SK-N-SH (cell line): ENCODE measurements at regions not wholly inside any gene's neighbourhood (a gene's known extent, or its start where the extent isn't known, plus 50 kb on each side); places are given as distances from the start of the nearest gene placed in this dataset.

Experiments
- CTCF ChIA-PET: fragments of 300-600, 350-600 bp; formaldehyde crosslinking; extraction: SDS; loops from one replicate; lab custom pipeline; 2021; lab: Yijun Ruan, JAX
- POLR2A ChIA-PET: fragments of 350-600 bp; sonication (Branson Sonifier 250); formaldehyde crosslinking; extraction: SDS; loops from one replicate; lab custom pipeline; 2020; ENCODE audit warnings: antibody characterized with exemption, inconsistent platforms; lab: Yijun Ruan, JAX
- DNase-seq: peaks from one replicate; pipeline ENCODE4 v3.0.0; 2012
- H2AFZ ChIP-seq: fragments of 200-600 bp; sonication (generic); 2 replicates; pipeline ENCODE4 v1.8.1; 2016; ENCODE audit warnings: antibody characterized with exemption, mild to moderate bottlenecking, low read depth
- H3F3A ChIP-seq: fragments of 200-600 bp; sonication (generic); replicated peaks from 2 replicates; pipeline ENCODE3; 2016; ENCODE audit warnings: antibody characterized with exemption, mild to moderate bottlenecking; ENCODE audit not compliant: insufficient read depth
- H3K27ac ChIP-seq, 2 experiments: fragments of 200-500 bp in 1 of 2; fragments of 200-600 bp in 1 of 2; sonication (Bioruptor generic) in 1 of 2; sonication (generic), shearing (Covaris generic) in 1 of 2; 2 replicates each; pipeline versions ENCODE4 v1.5.1 to v1.6.1; 2014 to 2016; ENCODE audit warnings: low read depth in 2 of 2, inconsistent platforms in 1 of 2, low read length in 1 of 2, mild to moderate bottlenecking in 1 of 2, mixed read lengths in 1 of 2
- H3K27me3 ChIP-seq: fragments of 200-600 bp; sonication (generic), shearing (Covaris generic); 2 replicates; pipeline ENCODE4 v1.6.1; 2016; ENCODE audit warnings: mixed run types; ENCODE audit not compliant: insufficient read depth
- H3K36me3 ChIP-seq, 2 experiments: fragments of 200-500 bp in 1 of 2; fragments of 200-600 bp in 1 of 2; sonication (Bioruptor generic) in 1 of 2; sonication (generic) in 1 of 2; replicated peaks in 1 of 2; 2 replicates each; pipeline versions ENCODE3 to v1.5.1; 2014 to 2016; ENCODE audit warnings: low read length in 1 of 2, mild to moderate bottlenecking in 1 of 2; ENCODE audit not compliant: insufficient read depth in 2 of 2, control insufficient read depth in 1 of 2
- H3K4me1 ChIP-seq, 2 experiments: fragments of 200-500 bp in 1 of 2; fragments of 200-600 bp in 1 of 2; sonication (Bioruptor generic) in 1 of 2; sonication (generic), shearing (Covaris generic) in 1 of 2; 2 replicates each; pipeline versions ENCODE4 v1.5.1 to v1.6.1; 2014 to 2016; ENCODE audit warnings: low read depth in 1 of 2, low read length in 1 of 2, mixed run types in 1 of 2; ENCODE audit not compliant: insufficient read depth in 2 of 2, control insufficient read depth in 1 of 2
- H3K4me2 ChIP-seq: fragments of 200-600 bp; sonication (generic), shearing (Covaris generic); 2 replicates; pipeline ENCODE4 v1.6.1; 2017; ENCODE audit warnings: mixed run types
- H3K4me3 ChIP-seq, 2 experiments: fragments of 200-500 bp in 1 of 2; fragments of 200-600 bp in 1 of 2; sonication (Bioruptor generic) in 1 of 2; sonication (generic), shearing (Covaris generic) in 1 of 2; 2 replicates each; pipeline versions ENCODE4 v1.5.1 to v1.8.1; 2014 to 2016; ENCODE audit warnings: low read depth in 2 of 2, inconsistent platforms in 1 of 2, low read length in 1 of 2, mild to moderate bottlenecking in 1 of 2, mixed read lengths in 1 of 2, moderate library complexity in 1 of 2
- H3K79me2 ChIP-seq: fragments of 200-600 bp; sonication (generic); 2 replicates; pipeline ENCODE4 v1.8.1; 2017; ENCODE audit warnings: mild to moderate bottlenecking; ENCODE audit not compliant: insufficient read depth
- H3K9ac ChIP-seq: fragments of 200-600 bp; sonication (generic); 2 replicates; pipeline ENCODE4 v1.6.1; 2017; ENCODE audit warnings: mixed run types
- H3K9me2 ChIP-seq: fragments of 200-600 bp; sonication (generic); 2 replicates; pipeline ENCODE4 v1.6.1; 2017; ENCODE audit warnings: mixed run types
- H3K9me3 ChIP-seq: fragments of 200-600 bp; sonication (generic); 2 replicates; pipeline ENCODE4 v1.6.1; 2017; ENCODE audit warnings: mixed run types, mild to moderate bottlenecking, moderate library complexity
- H4K20me1 ChIP-seq: fragments of 200-600 bp; sonication (generic); 2 replicates; pipeline ENCODE4 v1.6.1; 2017; ENCODE audit warnings: mild to moderate bottlenecking, mixed run types; ENCODE audit not compliant: insufficient read depth
- EP300 ChIP-seq, 2 experiments: IDR thresholded peaks; 2 replicates each; pipeline versions ENCODE4 v1.4.0 to v1.6.1; 2012; ENCODE audit warnings: borderline replicate concordance in 1 of 2, low read depth in 1 of 2, low read length in 1 of 2
- IRF3 ChIP-seq: fragments of 150-350 bp; IDR thresholded peaks from 2 replicates; pipeline ENCODE4 v1.6.1; 2016; ENCODE audit warnings: mild to moderate bottlenecking, low read depth, low read length
- NFIC ChIP-seq: IDR thresholded peaks from 2 replicates; pipeline ENCODE4 v1.4.0; 2012; ENCODE audit warnings: borderline replicate concordance
- NRF1 ChIP-seq: IDR thresholded peaks from 2 replicates; pipeline ENCODE4 v1.6.1; 2012; ENCODE audit warnings: low read depth, mild to moderate bottlenecking, low read length
- RAD21 ChIP-seq: IDR thresholded peaks from 2 replicates; pipeline ENCODE4 v1.6.1; 2012; ENCODE audit warnings: mild to moderate bottlenecking, low read length
- TAF1 ChIP-seq: IDR thresholded peaks from 2 replicates; pipeline ENCODE4 v1.6.1; 2012; ENCODE audit warnings: low read depth, mild to moderate bottlenecking, low read length, moderate library complexity, borderline replicate concordance
- WGBS: methylation state at CpG from one replicate; pipeline ENCODE4 v1.1.6; 2017; ENCODE audit warnings: low lambda C conversion rate; 5-methylcytosine and 5-hydroxymethylcytosine counted together
- TF ChIP-seq, protein P1 (sequence below): IDR thresholded peaks from 2 replicates; pipeline ENCODE4; 2012
- TF ChIP-seq, protein P2 (sequence below): fragments of 200-600 bp; sonication (generic); IDR thresholded peaks from 2 replicates; pipeline ENCODE4 v1.6.1; 2017; ENCODE audit warnings: antibody characterized with exemption, mild to moderate bottlenecking, moderate library complexity

DNA sequence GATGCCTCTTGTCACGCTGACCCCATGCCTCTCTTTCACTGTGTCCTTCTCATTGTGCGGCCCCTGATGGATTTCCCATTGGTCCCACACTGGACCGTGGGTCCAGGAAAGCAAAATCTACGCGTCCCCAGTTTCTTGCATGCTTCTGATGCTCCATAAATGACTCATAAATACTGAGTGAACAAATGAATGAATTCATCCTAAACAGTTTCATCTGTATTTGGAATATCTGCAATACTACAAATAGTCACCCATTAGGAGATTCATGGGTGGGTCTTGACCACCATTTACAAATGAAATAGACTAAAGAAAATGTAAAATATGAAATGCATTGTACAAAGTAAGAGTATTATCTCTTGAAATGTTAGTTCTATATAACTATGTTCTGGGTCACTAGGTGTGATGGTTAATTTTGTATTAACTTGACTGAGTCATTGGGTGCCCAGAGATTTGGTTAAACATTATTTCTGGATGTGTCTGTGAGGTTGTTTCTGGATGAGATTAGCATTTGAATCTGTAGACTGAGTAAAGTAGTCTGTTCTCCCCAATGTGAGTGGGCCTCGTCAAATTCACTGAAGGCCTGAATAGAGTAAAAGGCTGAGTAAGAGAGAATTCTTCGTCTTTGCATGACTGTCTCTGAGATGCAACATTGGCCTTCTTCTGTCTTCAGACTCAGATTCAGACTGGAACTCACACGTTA is 448.7 kb downstream of the PREX1 start:
- CTCF ChIA-PET = interaction anchor here (0.6 to 1.2 kb wide), 3 partner anchors 107 to 592 kb away, joined by 3 to 4 read pairs (median 3); no protein-coding TSS in a partner anchor

GRCh38 chr20:48377940-48378339 is 449.9 kb downstream of the PREX1 start:
- Histone ChIP-seq H3K36me3 (no peaks in the 10 kb centered on the region), H3K27ac (no peak overlapping the region), H3K9me3 (no peaks in the 10 kb centered on the region), H3K9ac (no peak overlapping the region), H3K4me1 (peaks cover 3 to 6% of the 10 kb centered on the region in 2 experiments; a peak in 2 of 4 replicates), H2AFZ (no peak overlapping the region), H3K79me2 (no peaks in the 10 kb centered on the region), H3F3A (no peaks in the 10 kb centered on the region), H3K27me3 (no peaks in the 10 kb centered on the region), H3K4me2 (no peak overlapping the region), H3K4me3 (no peak overlapping the region), H4K20me1 (no peaks in the 10 kb centered on the region), H3K9me2 (no peaks in the 10 kb centered on the region)
- CTCF ChIA-PET = interaction anchor here (0.5 to 3.0 kb wide), 7 partner anchors 12 to 591 kb away, joined by 3 to 9 read pairs (median 3); no protein-coding TSS in a partner anchor
- TF ChIP-seq IRF3 = no peak
- TF ChIP-seq RAD21 = no peak
- no peak for TF ChIP-seq NRF1
- TF ChIP-seq EP300 (IDR thresholded peaks at IDR 0.05; ENCODE audit: borderline replicate concordance in 1 of 2, low read depth in 1 of 2, low read length in 1 of 2) = no peak
- TF ChIP-seq, protein P1, sequence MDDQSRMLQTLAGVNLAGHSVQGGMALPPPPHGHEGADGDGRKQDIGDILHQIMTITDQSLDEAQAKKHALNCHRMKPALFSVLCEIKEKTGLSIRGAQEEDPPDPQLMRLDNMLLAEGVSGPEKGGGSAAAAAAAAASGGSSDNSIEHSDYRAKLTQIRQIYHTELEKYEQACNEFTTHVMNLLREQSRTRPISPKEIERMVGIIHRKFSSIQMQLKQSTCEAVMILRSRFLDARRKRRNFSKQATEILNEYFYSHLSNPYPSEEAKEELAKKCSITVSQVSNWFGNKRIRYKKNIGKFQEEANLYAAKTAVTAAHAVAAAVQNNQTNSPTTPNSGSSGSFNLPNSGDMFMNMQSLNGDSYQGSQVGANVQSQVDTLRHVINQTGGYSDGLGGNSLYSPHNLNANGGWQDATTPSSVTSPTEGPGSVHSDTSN = no peak
- no peak for TF ChIP-seq NFIC
- 57% methylated on average over 2 of the region's 2 CpGs for WGBS
- POLR2A ChIA-PET = no interaction called here
- DNase-seq = no peak

More for the DNA sequence above, 448.7 kb downstream of the PREX1 start:
- no peaks in the 10 kb centered on the region for H4K20me1 ChIP-seq
- H3K79me2 ChIP-seq = no peaks in the 10 kb centered on the region
- POLR2A ChIA-PET = no interaction called here
- 48% methylated on average over 8 of the region's 8 CpGs for WGBS
- H3K27ac ChIP-seq = no peak overlapping the region
- no peaks in the 10 kb centered on the region for H3K9me2 ChIP-seq
- peaks cover 3 to 7% of the 10 kb centered on the region in 2 experiments; a peak in 2 of 4 replicates for H3K4me1 ChIP-seq
- H3K9ac ChIP-seq = no peak overlapping the region
- no peak overlapping the region for H2AFZ ChIP-seq
- TF ChIP-seq, protein P2, sequence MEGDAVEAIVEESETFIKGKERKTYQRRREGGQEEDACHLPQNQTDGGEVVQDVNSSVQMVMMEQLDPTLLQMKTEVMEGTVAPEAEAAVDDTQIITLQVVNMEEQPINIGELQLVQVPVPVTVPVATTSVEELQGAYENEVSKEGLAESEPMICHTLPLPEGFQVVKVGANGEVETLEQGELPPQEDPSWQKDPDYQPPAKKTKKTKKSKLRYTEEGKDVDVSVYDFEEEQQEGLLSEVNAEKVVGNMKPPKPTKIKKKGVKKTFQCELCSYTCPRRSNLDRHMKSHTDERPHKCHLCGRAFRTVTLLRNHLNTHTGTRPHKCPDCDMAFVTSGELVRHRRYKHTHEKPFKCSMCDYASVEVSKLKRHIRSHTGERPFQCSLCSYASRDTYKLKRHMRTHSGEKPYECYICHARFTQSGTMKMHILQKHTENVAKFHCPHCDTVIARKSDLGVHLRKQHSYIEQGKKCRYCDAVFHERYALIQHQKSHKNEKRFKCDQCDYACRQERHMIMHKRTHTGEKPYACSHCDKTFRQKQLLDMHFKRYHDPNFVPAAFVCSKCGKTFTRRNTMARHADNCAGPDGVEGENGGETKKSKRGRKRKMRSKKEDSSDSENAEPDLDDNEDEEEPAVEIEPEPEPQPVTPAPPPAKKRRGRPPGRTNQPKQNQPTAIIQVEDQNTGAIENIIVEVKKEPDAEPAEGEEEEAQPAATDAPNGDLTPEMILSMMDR = no peak
- no peak for TF ChIP-seq TAF1
- H3K4me2 ChIP-seq = no peak overlapping the region
- H3K4me3 ChIP-seq = no peak overlapping the region
- H3K9me3 ChIP-seq = no peaks in the 10 kb centered on the region
- no peaks in the 10 kb centered on the region for H3F3A ChIP-seq
- no peak for DNase-seq
- H3K36me3 ChIP-seq = no peaks in the 10 kb centered on the region
- no peaks in the 10 kb centered on the region for H3K27me3 ChIP-seq
